GM21381 (cell line): ENCODE measurements at regions not wholly inside any gene's neighbourhood (a gene's known extent, or its start where the extent isn't known, plus 50 kb on each side); places are given as distances from the start of the nearest gene placed in this dataset.
A peak's percentile ranks its signal among the peaks of the same experiment; 100 is the strongest.

ENCODE experiments used
- ATAC-seq: cut with Tn5 transposase; IDR thresholded peaks from one replicate; pipeline ENCODE4 v1.9.1; 2021; ENCODE audit warnings: mild to moderate bottlenecking, moderate library complexity; ENCODE audit not compliant: unreplicated experiment

GRCh38 chr3:124429129-124429815 is 301.0 kb upstream of the UMPS start:
- ATAC-seq = no peak

- no peak for ATAC-seq
These were observed 298.8 kb upstream of the UMPS start for GRCh38 chr3:124431331-124431994.

GRCh38 chr3:124434176-124434575 is 296.1 kb upstream of the UMPS start:
- ATAC-seq = no peak

GRCh38 chr3:124435467-124435866 is 294.8 kb upstream of the UMPS start:
- ATAC-seq = no peak

- ATAC-seq = no peak
These were observed 291.4 kb upstream of the UMPS start for GRCh38 chr3:124438813-124439212.

GRCh38 chr3:124439603-124440002 is 290.6 kb upstream of the UMPS start:
- no peak for ATAC-seq

GRCh38 chr3:124441766-124442165 is 288.5 kb upstream of the UMPS start:
- ATAC-seq = no peak

- no peak for ATAC-seq
These were observed 287.8 kb upstream of the UMPS start for GRCh38 chr3:124442463-124442862.

GRCh38 chr3:124443446-124443845 is 286.8 kb upstream of the UMPS start:
- no peak for ATAC-seq

- no peak for ATAC-seq
These were observed 286.2 kb upstream of the UMPS start for GRCh38 chr3:124444075-124444474.

- ATAC-seq = no peak
These were observed 285.4 kb upstream of the UMPS start for GRCh38 chr3:124444896-124445295.

- ATAC-seq = no peak
These were observed 282.4 kb upstream of the UMPS start for GRCh38 chr3:124447845-124448244.

- no peak for ATAC-seq
These were observed 281.3 kb upstream of the UMPS start for GRCh38 chr3:124448954-124449353.

- ATAC-seq = no peak
These were observed 279.9 kb upstream of the UMPS start for GRCh38 chr3:124450366-124450765.

- ATAC-seq = peak; percentile 81
These were observed 278.5 kb upstream of the UMPS start for GRCh38 chr3:124451630-124452317.

GRCh38 chr3:124453189-124453588 is 277.1 kb upstream of the UMPS start:
- no peak for ATAC-seq

GRCh38 chr3:124455891-124456290 is 274.4 kb upstream of the UMPS start:
- no peak for ATAC-seq

GRCh38 chr3:124456506-124456905 is 273.7 kb upstream of the UMPS start:
- no peak for ATAC-seq

- ATAC-seq = no peak
These were observed 270.6 kb upstream of the UMPS start for GRCh38 chr3:124459678-124460077.

- ATAC-seq = no peak
These were observed 269.1 kb upstream of the UMPS start for GRCh38 chr3:124461126-124461525.

GRCh38 chr3:124461838-124462632 is 268.2 kb upstream of the UMPS start:
- ATAC-seq = no peak
